ENCODE measurements at regions not wholly inside any gene's neighbourhood (a gene's known extent, or its start where the extent isn't known, plus 50 kb on each side); places are given as distances from the start of the nearest gene placed in this dataset.

GRCh38 chr20:12321736-12322135, 404.0 kb downstream of the BTBD3 start:
- TF ChIP-seq POLR2AphosphoS5 (IDR thresholded peaks at IDR 0.05) = no peak
- no peak for TF ChIP-seq CTCF (IDR thresholded peaks at IDR 0.05 in 8 of 11, conservative IDR thresholded peaks at IDR 0.05 in 3 of 11)
